ENCODE measurements at regions not wholly inside any gene's neighbourhood (a gene's known extent, or its start where the extent isn't known, plus 50 kb on each side); places are given as distances from the start of the nearest gene placed in this dataset.

DNA sequence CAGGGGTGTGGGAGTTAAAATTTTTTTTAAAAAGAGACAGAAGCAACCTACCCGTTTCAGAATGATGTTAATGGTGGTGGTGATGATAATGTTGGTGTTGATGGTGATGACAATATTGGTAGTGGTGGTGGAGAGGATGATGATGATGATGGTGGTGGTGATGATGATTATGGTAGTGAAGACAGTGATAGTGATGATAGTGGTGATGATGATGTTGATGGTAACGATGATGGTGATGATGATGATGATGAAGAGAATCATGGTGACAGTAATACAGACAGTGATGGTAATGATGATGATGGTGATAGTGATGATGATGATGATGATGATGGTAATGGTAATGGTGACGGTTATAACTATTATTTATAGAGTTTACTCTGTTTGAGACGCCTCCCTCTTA is 117.6 kb downstream of the ICE1 start:
- TF ChIP-seq CTCF (IDR thresholded peaks at IDR 0.05; ENCODE audit: insufficient read depth, low read depth, low read length) (no peak), EZH2 (IDR thresholded peaks at IDR 0.05; ENCODE audit: insufficient read depth, low read length) (no peak)
